ENCODE measurements at regions not wholly inside any gene's neighbourhood (a gene's known extent, or its start where the extent isn't known, plus 50 kb on each side); places are given as distances from the start of the nearest gene placed in this dataset.

- no peaks in the 10 kb centered on the region for H3K36me3 ChIP-seq (replicated peaks in 1 of 2; ENCODE audit: control insufficient read depth in 1 of 2, insufficient read depth in 2 of 2, low read length in 2 of 2)
- H3K9me3 Mint-ChIP-seq, result peaks cover 8 to 19% (median 11%) of the 10 kb centered on the region in 7 donors
- H3K4me2 ChIP-seq (replicated peaks; ENCODE audit: extremely low read depth, low read length, poor library complexity, severe bottlenecking), result no peak overlapping the region
- H3K9ac ChIP-seq (ENCODE audit: insufficient read depth, low read length, poor library complexity, severe bottlenecking), result no peak overlapping the region
- intact Hi-C loops (cut with micrococcal nuclease), result no loop called here
- DNase-seq, result no peak
- H3K4me1 ChIP-seq (ENCODE audit: control insufficient read depth in 1 of 2, insufficient read depth in 2 of 2, low read length in 2 of 2), result no peaks in the 10 kb centered on the region
- no peaks in the 10 kb centered on the region for H4K20me1 ChIP-seq (ENCODE audit: insufficient read depth, low read length)
- no peaks in the 10 kb centered on the region for H3K4me1 Mint-ChIP-seq
- H3K4me3 Mint-ChIP-seq, result no peak overlapping the region
- H3K9me3 ChIP-seq (replicated peaks in 1 of 2; ENCODE audit: control insufficient read depth in 1 of 2, insufficient read depth in 1 of 2, low read length in 2 of 2), result peaks cover 5 to 6% of the 10 kb centered on the region in 2 donors
- H3K4me3 ChIP-seq (replicated peaks in 1 of 3; ENCODE audit: low read depth in 2 of 3, low read length in 3 of 3), result no peak overlapping the region
- H3K27ac Mint-ChIP-seq, result no peak overlapping the region
- H3K79me2 ChIP-seq (ENCODE audit: insufficient read depth, low read length), result no peaks in the 10 kb centered on the region
- TF ChIP-seq CTCF (IDR thresholded peaks at IDR 0.05), result no peak
- H3K27me3 ChIP-seq (ENCODE audit: control insufficient read depth in 2 of 2, insufficient read depth in 2 of 2, low read length in 2 of 2), result no peaks in the 10 kb centered on the region
- WGBS (ENCODE audit: insufficient coverage), result 100% methylated on average over 1 of the region's 1 CpG
- H3K36me3 Mint-ChIP-seq, result no peaks in the 10 kb centered on the region
- no peak overlapping the region for H2AFZ ChIP-seq (ENCODE audit: insufficient read depth, low read depth, low read length, poor library complexity, severe bottlenecking)
- peaks cover 0 to 1% (median 0%) of the 10 kb centered on the region in 3 donors for H3K27me3 Mint-ChIP-seq (ENCODE audit: low read depth in 3 of 3)
- H3K27ac ChIP-seq (ENCODE audit: low read depth in 1 of 2, low read length in 2 of 2), result no peak overlapping the region
Measured at GRCh38 chr2:62330959-62331358, 135.0 kb downstream of the B3GNT2 start.

- Histone ChIP-seq H3K4me2 (replicated peaks; ENCODE audit: extremely low read depth, low read length, poor library complexity, severe bottlenecking) (no peak overlapping the region), H3K4me1 (ENCODE audit: control insufficient read depth in 1 of 2, insufficient read depth in 2 of 2, low read length in 2 of 2) (peaks cover 0 to 6% of the 10 kb centered on the region in 2 donors), H3K79me2 (ENCODE audit: insufficient read depth, low read length) (no peaks in the 10 kb centered on the region), H3K27ac (ENCODE audit: low read depth in 1 of 2, low read length in 2 of 2) (no peak overlapping the region), H3K9me3 (replicated peaks in 1 of 2; ENCODE audit: control insufficient read depth in 1 of 2, insufficient read depth in 1 of 2, low read length in 2 of 2) (peaks cover 14 to 17% of the 10 kb centered on the region in 2 donors), H3K4me3 (replicated peaks in 1 of 3; ENCODE audit: low read depth in 2 of 3, low read length in 3 of 3) (no peak overlapping the region), H3K27me3 (ENCODE audit: control insufficient read depth in 2 of 2, insufficient read depth in 2 of 2, low read length in 2 of 2) (no peaks in the 10 kb centered on the region), H4K20me1 (ENCODE audit: insufficient read depth, low read length) (no peaks in the 10 kb centered on the region), H3K36me3 (replicated peaks in 1 of 2; ENCODE audit: control insufficient read depth in 1 of 2, insufficient read depth in 2 of 2, low read length in 2 of 2) (no peaks in the 10 kb centered on the region), H3K9ac (ENCODE audit: insufficient read depth, low read length, poor library complexity, severe bottlenecking) (no peak overlapping the region), H2AFZ (ENCODE audit: insufficient read depth, low read depth, low read length, poor library complexity, severe bottlenecking) (no peak overlapping the region)
- Mint-ChIP-seq H3K9me3 (peaks cover 17 to 30% (median 21%) of the 10 kb centered on the region in 7 donors), H3K4me3 (no peak overlapping the region), H3K27ac (no peak overlapping the region), H3K27me3 (ENCODE audit: low read depth in 3 of 3) (peaks cover 0 to 1% (median 0%) of the 10 kb centered on the region in 3 donors), H3K36me3 (no peaks in the 10 kb centered on the region), H3K4me1 (peaks cover 4% of the 10 kb centered on the region)
- WGBS (ENCODE audit: insufficient coverage), result 93% methylated on average over 3 of the region's 5 CpGs
- no peak for TF ChIP-seq CTCF (IDR thresholded peaks at IDR 0.05)
- intact Hi-C loops (cut with micrococcal nuclease), result no loop called here
- DNase-seq, result no peak
Measured at GRCh38 chr2:62329797-62330196, 133.9 kb downstream of the B3GNT2 start.

Measured in CD14-positive monocyte (primary cell).